H54 (cell line): ENCODE measurements at regions not wholly inside any gene's neighbourhood (a gene's known extent, or its start where the extent isn't known, plus 50 kb on each side); places are given as distances from the start of the nearest gene placed in this dataset.

Source experiments
- DNase-seq: peaks from one replicate; pipeline ENCODE4 v3.0.0; 2011; ENCODE audit warnings: low spot score, mixed read lengths; ENCODE audit not compliant: insufficient read length
- FAIRE-seq: peaks from 3 replicates; lab custom pipeline; 2011; peaks lifted over from hg19 to GRCh38; lab: Jason Lieb, UNC
- POLR2A ChIP-seq: IDR thresholded peaks from 2 replicates; pipeline ENCODE4 v1.6.1; 2011; ENCODE audit warnings: low read depth, mild to moderate bottlenecking, low read length

- DNase-seq: no peak
- no peak for FAIRE-seq
- no peak for TF ChIP-seq POLR2A
Measured at GRCh38 chr11:104645261-104646222, 252.7 kb downstream of the CASP12 start.

- FAIRE-seq (no peak), DNase-seq (no peak)
Measured at GRCh38 chr11:104637662-104638170, 260.5 kb downstream of the CASP12 start.

GRCh38 chr11:104633226-104633625 lies 265.0 kb downstream of the CASP12 start:
- FAIRE-seq (no peak), DNase-seq (no peak)
- no peak for TF ChIP-seq POLR2A

More at GRCh38 chr11:104637662-104638170, 260.5 kb downstream of the CASP12 start:
- TF ChIP-seq POLR2A: no peak

- TF ChIP-seq POLR2A: no peak
- no peak for FAIRE-seq
- no peak for DNase-seq
Measured at GRCh38 chr11:104630352-104630751, 267.9 kb downstream of the CASP12 start.

GRCh38 chr11:104625246-104625645 lies 273.0 kb downstream of the CASP12 start:
- TF ChIP-seq POLR2A: no peak
- FAIRE-seq (no peak), DNase-seq (no peak)

- DNase-seq: no peak
- no peak for FAIRE-seq
- TF ChIP-seq POLR2A: no peak
Measured at GRCh38 chr11:104624021-104624420, 274.2 kb downstream of the CASP12 start.

- DNase-seq: peak; percentile 0
- peak; percentile 30 for FAIRE-seq
- TF ChIP-seq POLR2A: no peak
Measured at GRCh38 chr11:104623518-104623917, 274.7 kb downstream of the CASP12 start.

GRCh38 chr11:104620991-104621390 lies 277.3 kb downstream of the CASP12 start:
- DNase-seq: no peak
- TF ChIP-seq POLR2A: no peak
- no peak for FAIRE-seq

GRCh38 chr11:104619751-104620150 lies 278.5 kb downstream of the CASP12 start:
- TF ChIP-seq POLR2A: no peak
- DNase-seq (no peak), FAIRE-seq (no peak)

GRCh38 chr11:104618954-104619353 lies 279.3 kb downstream of the CASP12 start:
- no peak for TF ChIP-seq POLR2A
- FAIRE-seq: no peak
- no peak for DNase-seq

- no peak for FAIRE-seq
- TF ChIP-seq POLR2A: no peak
- DNase-seq: no peak
Measured at GRCh38 chr11:104614961-104615360, 283.3 kb downstream of the CASP12 start.

GRCh38 chr11:104614117-104614680 lies 284.1 kb downstream of the CASP12 start:
- TF ChIP-seq POLR2A: no peak
- no peak for FAIRE-seq

GRCh38 chr11:104610635-104611034 lies 287.6 kb downstream of the CASP12 start:
- FAIRE-seq: no peak
- DNase-seq: no peak
- no peak for TF ChIP-seq POLR2A

More at GRCh38 chr11:104614117-104614680, 284.1 kb downstream of the CASP12 start:
- no peak for DNase-seq
